Suprapubic skin (tissue), 4 donors: ENCODE measurements at regions not wholly inside any gene's neighbourhood (a gene's known extent, or its start where the extent isn't known, plus 50 kb on each side); places are given as distances from the start of the nearest gene placed in this dataset.

Experiments
- DNase-seq, 2 donors: peaks; one replicate each; pipeline ENCODE4 v3.0.0-alpha.2; 2019; ENCODE audit warnings: low spot score in 2 of 2
- H3K27ac ChIP-seq: fragments of 200-600 bp; sonication (generic); one replicate; pipeline ENCODE4 v1.5.1; 2019
- H3K27me3 ChIP-seq: fragments of 200-600 bp; sonication (generic); one replicate; pipeline ENCODE4 v1.5.1; 2019
- H3K36me3 ChIP-seq: fragments of 200-600 bp; sonication (generic); one replicate; pipeline ENCODE4 v1.5.1; 2019
- H3K4me1 ChIP-seq: fragments of 200-600 bp; sonication (generic); one replicate; pipeline ENCODE4 v1.5.1; 2019
- H3K4me3 ChIP-seq: fragments of 200-600 bp; sonication (generic); one replicate; pipeline ENCODE4 v1.5.1; 2019; ENCODE audit warnings: mild to moderate bottlenecking
- H3K9me3 ChIP-seq: fragments of 200-600 bp; sonication (generic); one replicate; pipeline ENCODE4 v1.5.1; 2019
- CTCF ChIP-seq, 2 donors: fragments of 200-600 bp in 1 of 2; fragments of 450-650 bp in 1 of 2; sonication (generic) in 1 of 2; IDR thresholded peaks; one replicate each; pipeline ENCODE4 v1.5.1; 2016 to 2019; ENCODE audit warnings: antibody characterized with exemption in 2 of 2, mild to moderate bottlenecking in 1 of 2, moderate library complexity in 1 of 2
- EP300 ChIP-seq: sonication (generic); formaldehyde crosslinking; IDR thresholded peaks from one replicate; pipeline ENCODE4 v1.6.1; 2017; ENCODE audit warnings: antibody characterized with exemption
- POLR2A ChIP-seq, 2 donors: fragments of 450-650 bp; IDR thresholded peaks; one replicate each; pipeline ENCODE4 v1.6.1; 2017; ENCODE audit warnings: antibody characterized with exemption in 2 of 2, mild to moderate bottlenecking in 2 of 2, moderate library complexity in 2 of 2
- POLR2AphosphoS5 ChIP-seq, 3 donors: sonication (generic); formaldehyde crosslinking; IDR thresholded peaks; one replicate each; pipeline ENCODE4 v1.6.1; 2017; ENCODE audit warnings: antibody characterized with exemption in 3 of 3
- WGBS: methylation state at CpG from one replicate; pipeline ENCODE4 v1.1.5; 2018; 5-methylcytosine and 5-hydroxymethylcytosine counted together

- H3K36me3 ChIP-seq: no peaks in the 10 kb centered on the region
- TF ChIP-seq EP300 (no peak), CTCF (IDR thresholded peaks at IDR 0.05) (no peak), POLR2A (IDR thresholded peaks at IDR 0.05) (no peak), POLR2AphosphoS5 (IDR thresholded peaks at IDR 0.05) (no peak)
- H3K4me1 ChIP-seq: no peaks in the 10 kb centered on the region
- DNase-seq: no peak
- H3K4me3 ChIP-seq: no peak overlapping the region
- no peak overlapping the region for H3K27ac ChIP-seq
- no peaks in the 10 kb centered on the region for H3K9me3 ChIP-seq
- 95% methylated on average over 25 of the region's 25 CpGs for WGBS
- H3K27me3 ChIP-seq: no peaks in the 10 kb centered on the region
Measured at GRCh38 chr16:13606804-13607203, 313.1 kb upstream of the ERCC4 start.

GRCh38 chr16:13607289-13607688, 312.7 kb upstream of the ERCC4 start:
- H3K4me1 ChIP-seq: no peaks in the 10 kb centered on the region
- WGBS: 89% methylated on average over 17 of the region's 17 CpGs

GRCh38 chr16:13611596-13611995, 308.4 kb upstream of the ERCC4 start:
- no peak for DNase-seq
- Histone ChIP-seq H3K27me3 (no peaks in the 10 kb centered on the region), H3K36me3 (no peaks in the 10 kb centered on the region), H3K9me3 (no peaks in the 10 kb centered on the region), H3K4me3 (no peak overlapping the region), H3K27ac (no peak overlapping the region), H3K4me1 (no peaks in the 10 kb centered on the region)
- no peak for TF ChIP-seq POLR2A (IDR thresholded peaks at IDR 0.05)
- no peak for TF ChIP-seq EP300
- TF ChIP-seq CTCF (IDR thresholded peaks at IDR 0.05): no peak
- TF ChIP-seq POLR2AphosphoS5 (IDR thresholded peaks at IDR 0.05): no peak
- 59% methylated on average over 7 of the region's 7 CpGs for WGBS

More at GRCh38 chr16:13607289-13607688, 312.7 kb upstream of the ERCC4 start:
- no peak for DNase-seq
- Histone ChIP-seq H3K4me3 (no peak overlapping the region), H3K9me3 (no peaks in the 10 kb centered on the region), H3K27me3 (no peaks in the 10 kb centered on the region), H3K36me3 (no peaks in the 10 kb centered on the region), H3K27ac (no peak overlapping the region)
- no peak for TF ChIP-seq POLR2AphosphoS5 (IDR thresholded peaks at IDR 0.05)
- TF ChIP-seq POLR2A (IDR thresholded peaks at IDR 0.05): no peak
- TF ChIP-seq CTCF (IDR thresholded peaks at IDR 0.05): no peak
- no peak for TF ChIP-seq EP300

- WGBS: 81% methylated on average over 4 of the region's 4 CpGs
- Histone ChIP-seq H3K27me3 (no peaks in the 10 kb centered on the region), H3K4me3 (no peak overlapping the region), H3K27ac (no peak overlapping the region), H3K9me3 (no peaks in the 10 kb centered on the region), H3K4me1 (no peaks in the 10 kb centered on the region), H3K36me3 (no peaks in the 10 kb centered on the region)
- no peak for DNase-seq
- no peak for TF ChIP-seq POLR2AphosphoS5 (IDR thresholded peaks at IDR 0.05)
- TF ChIP-seq EP300: no peak
Measured at GRCh38 chr16:13612623-13613022, 307.3 kb upstream of the ERCC4 start.

GRCh38 chr16:13613165-13613564, 306.8 kb upstream of the ERCC4 start:
- Histone ChIP-seq H3K4me1 (no peaks in the 10 kb centered on the region), H3K4me3 (no peak overlapping the region), H3K36me3 (no peaks in the 10 kb centered on the region), H3K9me3 (no peaks in the 10 kb centered on the region), H3K27ac (no peak overlapping the region), H3K27me3 (no peaks in the 10 kb centered on the region)
- DNase-seq: no peak
- 48% methylated on average over 2 of the region's 2 CpGs for WGBS
- TF ChIP-seq POLR2AphosphoS5 (IDR thresholded peaks at IDR 0.05) (no peak), POLR2A (IDR thresholded peaks at IDR 0.05) (no peak), EP300 (no peak), CTCF (IDR thresholded peaks at IDR 0.05) (no peak)

- H3K9me3 ChIP-seq: no peaks in the 10 kb centered on the region
- no peak for DNase-seq
- 67% methylated on average over 1 of the region's 1 CpG for WGBS
- H3K27ac ChIP-seq: no peak overlapping the region
- TF ChIP-seq CTCF (IDR thresholded peaks at IDR 0.05) (no peak), POLR2AphosphoS5 (IDR thresholded peaks at IDR 0.05) (no peak), EP300 (no peak), POLR2A (IDR thresholded peaks at IDR 0.05) (no peak)
- no peak overlapping the region for H3K4me3 ChIP-seq
- no peaks in the 10 kb centered on the region for H3K36me3 ChIP-seq
- H3K27me3 ChIP-seq: no peaks in the 10 kb centered on the region
- no peaks in the 10 kb centered on the region for H3K4me1 ChIP-seq
Measured at GRCh38 chr16:13621639-13622038, 298.3 kb upstream of the ERCC4 start.
